ENCODE measurements at regions not wholly inside any gene's neighbourhood (a gene's known extent, or its start where the extent isn't known, plus 50 kb on each side); places are given as distances from the start of the nearest gene placed in this dataset.
"Not testable (repeated sequence)": the region's sequence is repeated elsewhere in the genome, so short reads cannot be mapped to it uniquely, and the experiment has no call there.

DNA sequence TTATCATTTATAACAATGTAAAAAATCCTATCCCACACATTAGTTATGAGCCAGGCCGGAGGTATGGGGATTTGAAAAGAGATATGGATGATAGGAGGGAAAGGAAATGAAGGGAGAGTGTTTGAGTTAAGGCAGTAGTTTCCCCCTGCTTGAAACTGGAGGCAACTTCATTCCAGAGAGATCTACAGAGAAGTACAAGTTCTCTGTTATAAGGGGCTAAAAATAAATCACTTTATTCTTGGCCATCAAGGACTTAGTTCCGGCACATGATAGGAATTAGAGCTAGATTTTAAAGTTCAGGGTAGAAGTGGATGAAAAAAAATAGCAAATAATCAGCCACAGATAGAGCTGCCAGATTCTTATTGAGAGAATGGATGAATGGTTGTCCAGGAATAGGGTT, 289.7 kb downstream of the ZNF37A start:
- not testable (repeated sequence) for TF ChIP-seq RAD21 (IDR thresholded peaks at IDR 0.05 in 1 of 2, conservative IDR thresholded peaks at IDR 0.05 in 1 of 2; ENCODE audit: low read depth in 2 of 2, low read length in 2 of 2); TAF7 (optimal IDR thresholded peaks at IDR 0.05; ENCODE audit: borderline replicate concordance, low read depth, low read length); ZNF274 (IDR thresholded peaks at IDR 0.05; ENCODE audit: borderline replicate concordance, extremely low read depth, low read length); CTCF (IDR thresholded peaks at IDR 0.05; ENCODE audit: control extremely low read depth in 1 of 3, insufficient read depth in 1 of 3, low read depth in 1 of 3, low read length in 3 of 3); POLR2A (IDR thresholded peaks at IDR 0.05; ENCODE audit: control extremely low read depth in 1 of 2, low read depth in 2 of 2, low read length in 2 of 2); ATF3 (IDR thresholded peaks at IDR 0.05; ENCODE audit: insufficient read depth, low read depth, low read length); SP1 (IDR thresholded peaks at IDR 0.05; ENCODE audit: low read depth, low read length); NRF1 (IDR thresholded peaks at IDR 0.05; ENCODE audit: low read depth, low read length); CREB1 (IDR thresholded peaks at IDR 0.05); ASH2L (IDR thresholded peaks at IDR 0.05; ENCODE audit: low read length); POLR2AphosphoS5 (IDR thresholded peaks at IDR 0.05; ENCODE audit: low read depth, low read length); GABPA (IDR thresholded peaks at IDR 0.05; ENCODE audit: borderline replicate concordance, insufficient read depth, low read length); CEBPB (IDR thresholded peaks at IDR 0.05; ENCODE audit: low read depth, low read length)
